ENCODE measurements at regions not wholly inside any gene's neighbourhood (a gene's known extent, or its start where the extent isn't known, plus 50 kb on each side); places are given as distances from the start of the nearest gene placed in this dataset.

DNA sequence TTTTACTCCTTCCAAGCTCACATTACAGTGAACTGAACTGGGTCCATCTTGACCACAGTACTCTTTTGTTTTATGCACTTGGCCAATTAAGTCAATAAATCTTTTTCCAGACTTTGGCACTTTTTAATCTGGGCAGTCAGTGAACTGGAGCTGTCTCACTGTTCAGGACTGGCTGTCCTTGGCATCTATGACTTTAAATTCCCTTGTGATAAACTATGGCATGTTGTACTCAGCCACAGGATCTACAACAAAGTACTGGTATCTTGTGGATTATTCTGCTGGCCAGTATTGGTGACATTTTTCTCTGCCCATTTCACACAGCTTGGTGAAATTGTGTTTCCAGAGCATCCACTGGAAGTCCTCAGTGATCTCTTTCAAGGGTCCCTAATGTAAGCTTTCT lies 1144.8 kb upstream of the SEMA6A start:
- TF ChIP-seq, protein P1, sequence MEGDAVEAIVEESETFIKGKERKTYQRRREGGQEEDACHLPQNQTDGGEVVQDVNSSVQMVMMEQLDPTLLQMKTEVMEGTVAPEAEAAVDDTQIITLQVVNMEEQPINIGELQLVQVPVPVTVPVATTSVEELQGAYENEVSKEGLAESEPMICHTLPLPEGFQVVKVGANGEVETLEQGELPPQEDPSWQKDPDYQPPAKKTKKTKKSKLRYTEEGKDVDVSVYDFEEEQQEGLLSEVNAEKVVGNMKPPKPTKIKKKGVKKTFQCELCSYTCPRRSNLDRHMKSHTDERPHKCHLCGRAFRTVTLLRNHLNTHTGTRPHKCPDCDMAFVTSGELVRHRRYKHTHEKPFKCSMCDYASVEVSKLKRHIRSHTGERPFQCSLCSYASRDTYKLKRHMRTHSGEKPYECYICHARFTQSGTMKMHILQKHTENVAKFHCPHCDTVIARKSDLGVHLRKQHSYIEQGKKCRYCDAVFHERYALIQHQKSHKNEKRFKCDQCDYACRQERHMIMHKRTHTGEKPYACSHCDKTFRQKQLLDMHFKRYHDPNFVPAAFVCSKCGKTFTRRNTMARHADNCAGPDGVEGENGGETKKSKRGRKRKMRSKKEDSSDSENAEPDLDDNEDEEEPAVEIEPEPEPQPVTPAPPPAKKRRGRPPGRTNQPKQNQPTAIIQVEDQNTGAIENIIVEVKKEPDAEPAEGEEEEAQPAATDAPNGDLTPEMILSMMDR (conservative IDR thresholded peaks at IDR 0.05; ENCODE audit: low read length): no peak
- no peak for TF ChIP-seq EZH2phosphoT487 (IDR thresholded peaks at IDR 0.05; ENCODE audit: borderline replicate concordance, low read depth, low read length)
